Adrenal gland (tissue), 9 donors: ENCODE measurements at regions not wholly inside any gene's neighbourhood (a gene's known extent, or its start where the extent isn't known, plus 50 kb on each side); places are given as distances from the start of the nearest gene placed in this dataset.

Experiments used
- DNase-seq, 7 donors: peaks; one replicate each; pipeline ENCODE4 v3.0.0-alpha.2; 2019 to 2020
- H3K27ac ChIP-seq, 5 donors: fragments of 200-600 bp; sonication (generic) in 4 of 5; 1 replicate in 3 of 5; 2 replicates in 2 of 5; pipeline versions ENCODE4 v1.5.1 to v1.8.0; 2016 to 2020; ENCODE audit warnings: mild to moderate bottlenecking in 1 of 5
- H3K27me3 ChIP-seq: fragments of 200-600 bp; 2 replicates; pipeline ENCODE4 v1.8.0; 2021
- H3K36me3 ChIP-seq, 2 donors: fragments of 200-600 bp; replicated peaks in 1 of 2; 1 replicate in 1 of 2; 2 replicates in 1 of 2; pipeline versions ENCODE4 v1.5.1 to v1.8.0; 2018 to 2022
- H3K4me1 ChIP-seq, 2 donors: fragments of 200-600 bp; replicated peaks in 1 of 2; 1 replicate in 1 of 2; 2 replicates in 1 of 2; pipeline versions ENCODE4 v1.5.1 to v1.8.0; 2018 to 2021
- H3K4me3 ChIP-seq, 4 donors: fragments of 200-600 bp; sonication (generic) in 3 of 4; one replicate each; pipeline ENCODE4 v1.5.1; 2016 to 2018
- H3K9me3 ChIP-seq, 3 donors: fragments of 200-600 bp; sonication (generic) in 1 of 3; replicated peaks in 1 of 3; 1 replicate in 2 of 3; 2 replicates in 1 of 3; pipeline versions ENCODE4 v1.5.1 to v1.8.0; 2016 to 2021
- POLR2A ChIP-seq, 2 donors: fragments of 450-650 bp; IDR thresholded peaks; one replicate each; pipeline ENCODE4 v1.6.1; 2017; ENCODE audit warnings: antibody characterized with exemption in 2 of 2, mild to moderate bottlenecking in 2 of 2, moderate library complexity in 1 of 2
- WGBS, 4 donors: extraction: QIAGEN DNeasy Blood & Tissue Kit in 2 of 4; methylation state at CpG; one replicate each; pipeline versions ENCODE4 v1.1.5 to v1.1.7; 2013 to 2017; 5-methylcytosine and 5-hydroxymethylcytosine counted together
- intact Hi-C, 2 donors: fragments of 100-400 bp; cut with DNase I; formaldehyde crosslinking; loops; one replicate each; pipeline versions ENCODE4 v1.14.1 to v1.15.0; 2022 to 2023
- TF ChIP-seq, protein P1 (sequence below), 6 experiments: fragments of 450-650 bp in 4 of 6; fragments of 200-600 bp in 2 of 6; sonication (generic) in 1 of 6; IDR thresholded peaks; 1 replicate in 5 of 6; 2 replicates in 1 of 6; pipeline versions ENCODE4 v1.5.1 to v1.8.0; 2016 to 2021; ENCODE audit warnings: antibody characterized with exemption in 6 of 6, mild to moderate bottlenecking in 2 of 6, moderate library complexity in 1 of 6
- donor health status: healthy with polysubstance abuse.
- donor health status: Bipolar disorder and iron deficiency.
- donor health status: DM: yes; HTN: yes; CAD: no.
- donor health status: DM: no; HTN: no; CAD: no.
- donor health status: DM: no; HTN: no; CAD: no.

DNA sequence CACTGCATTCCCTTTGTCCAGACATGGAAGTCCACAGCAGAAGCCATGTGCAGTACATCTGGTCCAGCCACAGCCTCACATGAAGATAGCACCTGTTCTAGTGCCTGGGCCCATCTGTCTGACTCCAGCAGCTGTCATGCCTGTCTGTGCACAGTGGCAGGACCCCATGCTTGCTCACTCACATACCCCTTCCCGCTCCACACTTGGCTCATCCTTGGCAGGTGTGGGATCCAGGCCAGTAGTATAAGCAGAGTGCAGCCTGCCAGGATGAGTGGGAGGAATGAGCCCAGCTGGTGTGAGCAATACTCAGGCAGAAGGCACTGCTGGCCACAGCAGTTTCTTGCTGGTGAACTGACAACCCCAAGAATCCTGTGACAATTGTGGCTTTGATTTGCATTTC is 168.0 kb downstream of the PRDM9 start:
- Histone ChIP-seq H3K4me1 (no peaks in the 10 kb centered on the region), H3K4me3 (no peak overlapping the region), H3K9me3 (no peaks in the 10 kb centered on the region), H3K27ac (no peak overlapping the region), H3K27me3 (no peaks in the 10 kb centered on the region), H3K36me3 (no peaks in the 10 kb centered on the region)
- TF ChIP-seq POLR2A (IDR thresholded peaks at IDR 0.05): no peak
- TF ChIP-seq, protein P1, sequence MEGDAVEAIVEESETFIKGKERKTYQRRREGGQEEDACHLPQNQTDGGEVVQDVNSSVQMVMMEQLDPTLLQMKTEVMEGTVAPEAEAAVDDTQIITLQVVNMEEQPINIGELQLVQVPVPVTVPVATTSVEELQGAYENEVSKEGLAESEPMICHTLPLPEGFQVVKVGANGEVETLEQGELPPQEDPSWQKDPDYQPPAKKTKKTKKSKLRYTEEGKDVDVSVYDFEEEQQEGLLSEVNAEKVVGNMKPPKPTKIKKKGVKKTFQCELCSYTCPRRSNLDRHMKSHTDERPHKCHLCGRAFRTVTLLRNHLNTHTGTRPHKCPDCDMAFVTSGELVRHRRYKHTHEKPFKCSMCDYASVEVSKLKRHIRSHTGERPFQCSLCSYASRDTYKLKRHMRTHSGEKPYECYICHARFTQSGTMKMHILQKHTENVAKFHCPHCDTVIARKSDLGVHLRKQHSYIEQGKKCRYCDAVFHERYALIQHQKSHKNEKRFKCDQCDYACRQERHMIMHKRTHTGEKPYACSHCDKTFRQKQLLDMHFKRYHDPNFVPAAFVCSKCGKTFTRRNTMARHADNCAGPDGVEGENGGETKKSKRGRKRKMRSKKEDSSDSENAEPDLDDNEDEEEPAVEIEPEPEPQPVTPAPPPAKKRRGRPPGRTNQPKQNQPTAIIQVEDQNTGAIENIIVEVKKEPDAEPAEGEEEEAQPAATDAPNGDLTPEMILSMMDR (IDR thresholded peaks at IDR 0.05): no peak
- no peak for DNase-seq
- intact Hi-C loops: no loop called here
- 77 to 100% (median 96%) methylated on average over 1 of the region's 1 CpG for WGBS, 4 donors

DNA sequence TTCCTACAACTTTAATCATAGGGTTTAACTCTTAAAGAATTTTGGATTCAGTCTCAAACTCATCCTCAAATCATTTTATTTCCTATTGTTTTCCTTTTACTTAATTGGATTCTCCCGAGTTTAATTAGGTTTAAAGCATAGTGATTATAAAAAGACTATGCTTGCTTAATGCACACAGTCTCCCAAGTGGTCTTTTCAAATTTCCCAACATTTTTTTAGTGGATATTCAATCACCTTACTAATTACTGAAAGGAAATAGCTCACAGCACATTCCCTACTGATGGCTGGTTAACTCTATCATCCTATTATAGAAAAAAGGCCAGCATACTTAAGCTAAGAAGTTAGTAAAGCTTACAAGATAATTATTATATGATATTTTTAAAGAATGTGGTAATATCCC is 170.6 kb downstream of the PRDM9 start:
- no peak for DNase-seq
- Histone ChIP-seq H3K36me3 (no peaks in the 10 kb centered on the region), H3K9me3 (no peaks in the 10 kb centered on the region), H3K4me1 (no peaks in the 10 kb centered on the region), H3K27ac (no peak overlapping the region), H3K27me3 (no peaks in the 10 kb centered on the region), H3K4me3 (no peak overlapping the region)
- 57 to 76% (median 73%) methylated on average over 1 of the region's 1 CpG for WGBS, 4 donors
- intact Hi-C loops: no loop called here
- TF ChIP-seq POLR2A (IDR thresholded peaks at IDR 0.05): no peak
- TF ChIP-seq, protein P1 (IDR thresholded peaks at IDR 0.05): no peak

DNA sequence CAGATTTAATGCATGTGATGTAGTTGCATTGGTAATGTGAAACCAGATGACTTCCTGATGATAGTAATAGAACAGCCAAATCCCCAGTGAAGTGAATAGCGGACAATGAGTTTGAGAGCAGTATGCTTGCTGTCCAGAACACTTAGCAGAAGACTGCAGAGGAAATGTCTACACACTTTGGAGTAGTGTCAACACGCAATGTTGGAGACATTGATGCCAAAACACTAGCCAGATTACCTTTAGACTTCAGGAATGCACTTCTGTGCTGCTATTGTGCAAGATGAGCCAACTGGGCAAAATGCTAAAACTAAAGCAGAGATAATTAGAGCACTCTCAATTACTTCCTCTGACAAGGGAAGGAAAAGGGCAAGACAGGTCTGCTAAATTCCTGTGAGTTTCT is 176.7 kb downstream of the PRDM9 start:
- WGBS, 4 donors: 16 to 36% (median 30%) methylated on average over 2 of the region's 2 CpGs
- DNase-seq: no peak
- intact Hi-C loops: no loop called here

DNA sequence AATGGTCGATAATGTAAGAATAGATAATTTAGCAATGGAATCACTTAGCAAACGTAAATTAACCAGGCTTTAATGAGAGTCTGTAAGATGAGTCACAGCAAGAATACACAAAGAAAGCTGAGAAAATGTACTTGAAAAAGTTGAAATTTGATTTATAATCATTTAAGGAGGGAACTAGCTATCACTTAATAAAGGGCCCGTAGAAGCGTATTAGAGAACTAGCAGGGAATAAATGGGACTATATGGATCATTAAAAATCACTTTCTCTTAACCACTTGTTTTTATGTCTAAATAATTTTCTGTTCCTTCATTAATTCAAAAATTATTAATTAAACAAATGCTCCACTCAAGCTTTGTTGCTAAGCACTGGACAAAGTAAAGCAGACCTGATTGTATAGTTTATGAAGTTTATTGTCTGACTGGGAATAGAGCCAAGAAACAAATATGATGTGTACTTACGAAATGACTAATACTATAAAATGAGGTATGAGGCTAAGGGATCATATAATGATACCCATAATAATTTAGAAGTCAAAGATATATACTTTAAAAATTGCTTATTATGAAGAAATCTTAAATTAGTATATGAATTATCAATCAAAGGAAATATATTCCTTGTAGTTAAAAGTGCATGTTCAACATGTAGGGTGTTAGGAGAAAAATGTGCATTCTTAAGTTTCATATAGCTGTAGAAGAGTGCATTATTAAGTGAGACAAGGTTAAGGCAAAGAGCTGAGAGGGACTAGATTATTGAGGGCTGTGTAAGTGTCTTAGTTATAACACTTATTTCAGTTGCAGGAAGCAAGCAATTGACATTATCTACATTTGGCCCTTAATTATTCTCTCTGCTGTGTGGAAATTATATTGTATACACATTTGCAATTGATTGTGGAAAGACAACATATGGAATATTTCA is 196.8 kb downstream of the PRDM9 start:
- WGBS, 4 donors: 46 to 70% (median 68%) methylated on average over 5 of the region's 5 CpGs
- Histone ChIP-seq H3K36me3 (no peaks in the 10 kb centered on the region), H3K4me3 (no peak overlapping the region), H3K9me3 (no peaks in the 10 kb centered on the region), H3K27me3 (no peaks in the 10 kb centered on the region), H3K27ac (no peak overlapping the region), H3K4me1 (no peaks in the 10 kb centered on the region)
- intact Hi-C loops: no loop called here
- DNase-seq: no peak
- TF ChIP-seq, protein P1 (IDR thresholded peaks at IDR 0.05): no peak
- TF ChIP-seq POLR2A (IDR thresholded peaks at IDR 0.05): no peak

More for the DNA sequence above, 176.7 kb downstream of the PRDM9 start:
- TF ChIP-seq, protein P1 (IDR thresholded peaks at IDR 0.05): no peak
- TF ChIP-seq POLR2A (IDR thresholded peaks at IDR 0.05): no peak
- Histone ChIP-seq H3K27ac (no peak overlapping the region), H3K36me3 (no peaks in the 10 kb centered on the region), H3K4me3 (no peak overlapping the region), H3K27me3 (no peaks in the 10 kb centered on the region), H3K4me1 (no peaks in the 10 kb centered on the region), H3K9me3 (no peaks in the 10 kb centered on the region)
